ENCODE measurements at regions not wholly inside any gene's neighbourhood (a gene's known extent, or its start where the extent isn't known, plus 50 kb on each side); places are given as distances from the start of the nearest gene placed in this dataset.

- no peak for TF ChIP-seq POLR2AphosphoS5 (IDR thresholded peaks at IDR 0.05; ENCODE audit: low read depth, low read length)
- no peak for TF ChIP-seq TAF1 (IDR thresholded peaks at IDR 0.05; ENCODE audit: borderline replicate concordance, insufficient read depth, low read length)
- no peak for TF ChIP-seq FOXP2 (optimal IDR thresholded peaks at IDR 0.05; ENCODE audit: borderline replicate concordance, extremely low read depth, extremely low read length, insufficient read depth)
Measured at GRCh38 chr7:81487516-81487915, 282.3 kb downstream of the HGF start.

GRCh38 chr7:81484261-81484660, 285.6 kb downstream of the HGF start:
- TF ChIP-seq SIN3A (IDR thresholded peaks at IDR 0.05; ENCODE audit: borderline replicate concordance, insufficient read depth, low read length) (no peak), REST (IDR thresholded peaks at IDR 0.05; ENCODE audit: insufficient read depth in 1 of 2, low read depth in 2 of 2, low read length in 2 of 2) (no peak), TAF1 (IDR thresholded peaks at IDR 0.05; ENCODE audit: borderline replicate concordance, insufficient read depth, low read length) (no peak), FOXP2 (optimal IDR thresholded peaks at IDR 0.05; ENCODE audit: borderline replicate concordance, extremely low read depth, extremely low read length, insufficient read depth) (no peak), POLR2AphosphoS5 (IDR thresholded peaks at IDR 0.05; ENCODE audit: low read depth, low read length) (no peak)

GRCh38 chr7:81482600-81483186, 287.2 kb downstream of the HGF start:
- TF ChIP-seq REST (IDR thresholded peaks at IDR 0.05; ENCODE audit: insufficient read depth in 1 of 2, low read depth in 2 of 2, low read length in 2 of 2) (no peak), TAF1 (IDR thresholded peaks at IDR 0.05; ENCODE audit: borderline replicate concordance, insufficient read depth, low read length) (no peak)

- TF ChIP-seq SIN3A (IDR thresholded peaks at IDR 0.05; ENCODE audit: borderline replicate concordance, insufficient read depth, low read length) (no peak), REST (IDR thresholded peaks at IDR 0.05; ENCODE audit: insufficient read depth in 1 of 2, low read depth in 2 of 2, low read length in 2 of 2) (no peak), TAF1 (IDR thresholded peaks at IDR 0.05; ENCODE audit: borderline replicate concordance, insufficient read depth, low read length) (no peak), FOXP2 (optimal IDR thresholded peaks at IDR 0.05; ENCODE audit: borderline replicate concordance, extremely low read depth, extremely low read length, insufficient read depth) (no peak), POLR2AphosphoS5 (IDR thresholded peaks at IDR 0.05; ENCODE audit: low read depth, low read length) (no peak)
Measured at GRCh38 chr7:81478664-81479063, 291.2 kb downstream of the HGF start.

GRCh38 chr7:81473236-81473635, 296.6 kb downstream of the HGF start:
- no peak for TF ChIP-seq TAF1 (IDR thresholded peaks at IDR 0.05; ENCODE audit: borderline replicate concordance, insufficient read depth, low read length)
- no peak for TF ChIP-seq FOXP2 (optimal IDR thresholded peaks at IDR 0.05; ENCODE audit: borderline replicate concordance, extremely low read depth, extremely low read length, insufficient read depth)
- no peak for TF ChIP-seq SIN3A (IDR thresholded peaks at IDR 0.05; ENCODE audit: borderline replicate concordance, insufficient read depth, low read length)

GRCh38 chr7:81470724-81471379, 299.0 kb downstream of the HGF start:
- TF ChIP-seq POLR2AphosphoS5 (IDR thresholded peaks at IDR 0.05; ENCODE audit: low read depth, low read length), result no peak
- no peak for TF ChIP-seq REST (IDR thresholded peaks at IDR 0.05; ENCODE audit: insufficient read depth in 1 of 2, low read depth in 2 of 2, low read length in 2 of 2)
- no peak for TF ChIP-seq FOXP2 (optimal IDR thresholded peaks at IDR 0.05; ENCODE audit: borderline replicate concordance, extremely low read depth, extremely low read length, insufficient read depth)
- no peak for TF ChIP-seq TAF1 (IDR thresholded peaks at IDR 0.05; ENCODE audit: borderline replicate concordance, insufficient read depth, low read length)
- no peak for TF ChIP-seq SIN3A (IDR thresholded peaks at IDR 0.05; ENCODE audit: borderline replicate concordance, insufficient read depth, low read length)

All from PFSK-1 (cell line).